HG02884 (cell line): ENCODE measurements at regions not wholly inside any gene's neighbourhood (a gene's known extent, or its start where the extent isn't known, plus 50 kb on each side); places are given as distances from the start of the nearest gene placed in this dataset.
A peak's percentile ranks its signal among the peaks of the same experiment; 100 is the strongest.

Experiments
- ATAC-seq: cut with Tn5 transposase; IDR thresholded peaks from one replicate; pipeline ENCODE4 v1.9.1; 2021; ENCODE audit warnings: mild to moderate bottlenecking, moderate library complexity; ENCODE audit not compliant: unreplicated experiment

- ATAC-seq = no peak
These were observed 245.6 kb upstream of the PEX5L start for GRCh38 chr3:180282386-180282785.

GRCh38 chr3:180283251-180283650 lies 246.5 kb upstream of the PEX5L start:
- no peak for ATAC-seq

GRCh38 chr3:180284331-180285110 lies 247.8 kb upstream of the PEX5L start:
- no peak for ATAC-seq

- ATAC-seq = no peak
These were observed 251.0 kb upstream of the PEX5L start for GRCh38 chr3:180287703-180288102.

GRCh38 chr3:180288816-180289215 lies 252.1 kb upstream of the PEX5L start:
- no peak for ATAC-seq

GRCh38 chr3:180290300-180290699 lies 253.6 kb upstream of the PEX5L start:
- ATAC-seq = peak; percentile 62

- no peak for ATAC-seq
These were observed 257.7 kb upstream of the PEX5L start for GRCh38 chr3:180294282-180295027.

GRCh38 chr3:180295811-180296210 lies 259.1 kb upstream of the PEX5L start:
- no peak for ATAC-seq

- ATAC-seq = no peak
These were observed 260.2 kb upstream of the PEX5L start for GRCh38 chr3:180296971-180297370.

GRCh38 chr3:180306155-180306554 lies 269.4 kb upstream of the PEX5L start:
- no peak for ATAC-seq

- ATAC-seq = no peak
These were observed 270.0 kb upstream of the PEX5L start for GRCh38 chr3:180306691-180307090.

GRCh38 chr3:180311242-180311641 lies 274.5 kb upstream of the PEX5L start:
- ATAC-seq = no peak

- no peak for ATAC-seq
These were observed 279.6 kb upstream of the PEX5L start for GRCh38 chr3:180316321-180316720.

GRCh38 chr3:180319461-180319860 lies 282.5 kb upstream of the TTC14 start:
- ATAC-seq = no peak

- no peak for ATAC-seq
These were observed 281.3 kb upstream of the TTC14 start for GRCh38 chr3:180320631-180321030.

- no peak for ATAC-seq
These were observed 280.4 kb upstream of the TTC14 start for GRCh38 chr3:180321534-180321933.

GRCh38 chr3:180322829-180323228 lies 279.1 kb upstream of the TTC14 start:
- ATAC-seq = no peak

- no peak for ATAC-seq
These were observed 277.2 kb upstream of the TTC14 start for GRCh38 chr3:180324791-180325190.

GRCh38 chr3:180325533-180325932 lies 276.4 kb upstream of the TTC14 start:
- no peak for ATAC-seq

- ATAC-seq = no peak
These were observed 276.0 kb upstream of the TTC14 start for GRCh38 chr3:180325958-180326357.

GRCh38 chr3:180329187-180329586 lies 272.8 kb upstream of the TTC14 start:
- ATAC-seq = peak; percentile 75

- no peak for ATAC-seq
These were observed 272.1 kb upstream of the TTC14 start for GRCh38 chr3:180329847-180330246.
